Activated naive CD4-positive, alpha-beta T cell treated with Interleukin-2 at 50 U/mL for 16 hours (primary cell): ENCODE measurements at regions not wholly inside any gene's neighbourhood (a gene's known extent, or its start where the extent isn't known, plus 50 kb on each side); places are given as distances from the start of the nearest gene placed in this dataset.

Source experiments
- DNase-seq: peaks from one replicate; pipeline ENCODE4 v3.0.0-alpha.2; 2020

DNA sequence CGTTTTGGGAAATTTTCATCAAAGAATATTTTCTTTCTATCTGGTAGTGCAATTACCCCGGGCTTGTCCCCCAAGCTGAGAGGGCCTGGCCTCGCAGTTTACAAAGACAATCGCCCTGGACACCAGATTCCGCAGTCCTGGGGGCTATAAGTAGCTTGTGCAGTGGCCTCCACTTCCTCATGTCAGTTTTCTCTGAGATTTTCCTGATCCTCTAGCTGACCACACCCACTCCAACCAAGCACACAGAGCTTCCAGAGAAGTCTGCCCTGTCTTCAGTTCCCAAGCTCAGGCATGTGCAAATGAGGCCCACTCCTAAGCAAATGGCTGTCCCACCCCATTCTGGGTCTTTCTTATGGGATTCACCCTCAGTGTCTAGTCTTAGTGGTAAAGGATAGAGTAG is 245.3 kb downstream of the MAFB start:
- DNase-seq: no peak

DNA sequence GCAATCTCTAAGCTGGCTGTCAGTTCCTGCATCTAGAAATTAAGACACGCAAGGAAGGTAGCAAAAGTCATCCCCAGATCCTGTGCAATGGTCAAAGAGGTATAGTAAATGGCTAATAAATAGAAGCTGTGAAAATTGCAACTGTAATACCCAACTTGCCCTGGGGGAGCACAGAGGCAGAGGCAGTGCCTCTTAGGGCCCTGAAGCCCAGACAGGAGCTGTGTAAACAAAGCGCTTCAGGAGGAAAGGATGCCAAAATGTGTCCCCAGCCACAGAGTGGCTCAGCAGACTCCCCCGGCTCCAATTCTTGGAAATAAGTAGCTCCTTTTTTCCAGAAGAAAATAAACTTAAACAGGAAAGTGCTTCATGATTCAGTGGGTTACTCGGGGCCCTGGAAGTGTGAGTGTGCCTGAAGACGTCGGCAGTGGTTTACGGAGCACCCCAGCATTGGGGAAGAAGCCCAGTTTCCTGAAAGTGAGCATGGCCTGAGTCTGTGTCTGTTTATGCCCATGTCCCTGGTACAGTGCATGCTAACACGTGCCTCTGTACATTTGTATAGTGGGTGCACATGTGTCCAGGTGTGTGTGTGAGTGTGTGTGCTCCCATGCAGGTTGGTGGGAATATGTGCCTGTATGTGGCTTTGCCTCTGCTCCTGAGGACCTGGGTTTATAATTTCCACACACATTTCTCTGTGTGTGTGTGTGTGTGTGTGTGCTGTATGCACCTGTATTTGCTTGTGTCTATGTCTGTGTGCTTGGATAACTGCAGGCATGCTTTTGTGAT is 246.7 kb downstream of the MAFB start:
- no peak for DNase-seq

DNA sequence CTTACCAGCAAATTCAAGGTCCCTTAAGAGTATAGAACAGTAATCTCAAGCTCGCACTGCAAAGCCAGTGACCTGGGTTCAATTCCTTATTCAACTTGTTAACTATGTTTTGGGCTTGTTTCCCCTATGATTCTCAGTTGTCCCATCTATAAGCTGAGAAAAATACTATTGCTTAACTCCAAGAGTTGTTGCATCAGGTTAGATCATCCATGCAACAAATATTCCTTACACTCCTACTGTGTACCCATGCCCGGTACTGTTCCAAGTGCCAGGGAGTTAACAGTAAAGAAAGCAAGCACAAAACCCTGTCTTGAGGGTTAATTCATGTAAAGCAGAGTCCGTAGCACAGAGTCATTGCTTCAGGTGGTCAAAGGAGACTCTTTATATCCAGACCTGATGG is 247.3 kb downstream of the MAFB start:
- no peak for DNase-seq

DNA sequence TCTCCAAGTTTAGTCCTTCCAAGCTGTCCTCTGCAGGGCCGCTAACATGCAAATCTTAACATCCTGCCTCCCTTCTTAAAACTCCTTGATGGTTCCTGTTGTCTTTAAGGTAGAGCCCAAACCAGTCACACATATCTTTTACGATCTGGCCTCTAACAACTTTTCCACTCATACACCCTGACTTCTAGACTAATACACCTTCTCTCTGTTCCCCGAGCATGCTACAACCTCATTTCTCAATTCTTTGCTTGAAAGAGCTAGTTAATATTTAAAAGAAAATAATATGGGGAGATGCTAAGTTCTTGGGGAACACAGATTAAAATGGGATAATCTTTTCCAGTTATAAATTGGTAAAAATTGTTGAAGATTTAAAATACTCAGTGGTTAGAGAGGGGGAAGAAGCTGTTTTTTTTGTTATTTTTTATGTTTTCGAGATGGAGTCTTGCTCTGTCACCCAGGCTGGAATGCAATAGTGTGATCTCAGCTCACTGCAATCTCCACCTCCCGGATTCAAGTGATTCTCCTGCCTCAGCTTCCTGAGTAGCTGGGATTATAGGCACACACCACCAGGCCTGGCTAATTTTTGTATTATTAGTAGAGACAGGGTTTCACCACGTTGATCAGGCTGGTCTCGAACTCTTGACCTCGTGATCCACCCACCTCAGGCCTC is 250.7 kb downstream of the MAFB start:
- DNase-seq: no peak

DNA sequence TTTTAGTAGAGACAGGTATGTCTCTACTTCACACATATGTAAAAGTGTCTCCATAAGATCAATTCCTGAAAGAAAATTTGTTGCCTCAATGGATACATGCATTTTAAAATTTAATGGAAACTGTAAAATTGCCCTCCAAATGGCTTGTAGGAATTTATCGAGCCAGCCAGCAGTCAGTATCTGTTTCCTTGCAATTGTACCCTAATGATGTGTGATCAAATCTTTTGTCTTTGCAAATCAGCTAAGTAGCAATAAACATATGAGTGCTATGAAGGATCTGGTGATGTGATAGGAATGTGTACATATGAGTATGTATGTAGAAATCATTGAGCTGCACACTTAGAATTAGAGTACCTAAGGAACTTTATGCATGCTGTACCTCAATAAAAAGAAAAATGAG is 253.0 kb downstream of the MAFB start:
- no peak for DNase-seq

DNA sequence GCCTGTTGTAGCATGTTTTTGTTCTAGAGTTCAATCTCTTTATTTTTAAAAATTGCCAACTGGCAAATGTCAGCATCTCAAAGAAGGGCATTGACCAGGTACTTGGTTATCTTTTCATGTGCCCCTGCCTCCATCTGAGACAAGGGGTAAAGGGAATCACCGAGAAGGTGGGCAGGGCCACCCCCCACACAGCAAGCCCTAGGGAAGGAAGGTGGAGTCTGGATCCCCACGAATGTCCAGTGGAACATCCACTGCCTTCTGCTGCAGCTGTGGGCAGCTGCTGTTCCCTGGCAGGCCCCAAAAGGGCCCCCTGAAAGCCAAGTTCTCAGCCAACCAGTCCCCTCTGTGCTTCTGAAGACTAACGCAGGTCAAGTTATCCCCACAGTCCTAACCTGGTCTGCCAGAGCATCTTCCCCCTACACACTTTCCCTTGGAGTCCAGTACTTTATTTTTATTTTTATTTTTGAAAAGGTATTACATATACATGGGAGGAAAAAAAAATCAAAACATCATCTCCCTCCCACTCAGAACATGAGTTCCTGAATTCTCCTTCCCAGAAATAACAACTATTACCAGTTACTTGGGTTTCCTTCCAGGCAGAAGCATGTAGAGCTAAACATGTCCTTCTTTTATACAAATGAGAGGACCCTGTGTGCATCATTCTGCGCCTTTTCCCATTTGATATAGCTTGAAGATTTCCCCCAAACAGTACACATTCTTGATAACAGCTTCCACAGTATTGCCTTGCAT is 253.7 kb downstream of the MAFB start:
- DNase-seq: no peak

DNA sequence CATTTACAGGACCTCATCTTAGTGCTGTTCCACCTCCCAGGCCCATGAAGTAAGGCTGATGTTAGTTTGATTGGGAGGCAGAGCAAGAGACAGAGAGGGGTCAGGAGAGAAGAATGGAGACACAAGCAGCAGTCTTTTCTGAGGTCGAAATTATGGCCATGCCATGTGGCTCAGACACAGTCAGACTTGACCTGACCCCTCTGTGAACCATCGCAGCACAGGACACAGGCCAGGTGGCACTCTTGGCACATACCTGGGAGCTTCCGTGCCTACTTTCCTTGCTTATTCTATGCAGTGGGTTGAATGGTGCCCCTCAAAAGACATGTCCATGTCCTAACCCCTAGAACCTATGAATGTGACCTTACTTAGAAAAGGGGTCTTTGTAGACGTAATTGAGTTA is 254.9 kb downstream of the MAFB start:
- no peak for DNase-seq

DNA sequence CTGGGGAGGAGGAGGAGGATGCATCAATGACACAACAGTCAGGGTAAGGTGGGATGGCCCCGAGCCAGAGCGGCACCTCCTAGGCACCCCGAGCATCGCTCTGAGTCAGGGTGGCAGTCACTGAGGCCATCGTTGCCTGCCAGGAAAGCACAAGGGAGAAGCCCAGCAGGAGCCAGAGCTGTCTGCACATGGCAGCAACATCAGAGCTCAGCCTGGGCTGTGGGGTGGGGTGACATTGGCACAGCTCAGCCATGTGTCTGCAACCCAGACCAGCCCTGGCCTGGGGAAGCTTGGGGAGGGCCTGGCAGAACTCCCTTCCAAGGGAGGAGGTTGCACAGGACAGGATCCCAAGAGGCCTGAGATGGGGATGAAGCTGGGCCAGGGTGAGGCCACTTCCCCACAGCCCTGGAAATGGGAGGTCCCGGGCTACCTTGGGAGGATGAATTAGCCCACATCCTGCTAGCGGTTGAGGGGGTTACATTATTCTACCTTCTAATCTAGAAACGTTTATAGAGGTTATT is 255.6 kb downstream of the MAFB start:
- no peak for DNase-seq

DNA sequence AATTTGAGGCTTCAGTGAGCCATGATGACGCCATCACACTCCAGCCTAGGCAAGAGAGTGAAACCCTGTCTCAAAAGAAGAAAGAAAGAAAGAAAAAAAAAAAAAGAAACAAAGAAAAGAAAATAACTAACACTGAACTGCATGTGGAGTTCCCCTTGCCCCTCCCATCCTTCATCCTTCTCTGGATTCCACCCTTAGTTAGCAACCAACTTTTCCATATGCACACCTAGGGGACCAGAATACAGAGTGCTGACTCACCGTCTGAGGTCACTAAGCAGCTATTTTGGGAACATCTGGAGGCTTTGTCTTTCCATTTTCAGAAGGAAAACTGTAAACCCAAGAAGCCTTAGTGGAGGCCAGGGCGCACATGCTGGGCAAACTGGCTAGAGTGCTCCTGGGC is 257.4 kb downstream of the MAFB start:
- DNase-seq: no peak

DNA sequence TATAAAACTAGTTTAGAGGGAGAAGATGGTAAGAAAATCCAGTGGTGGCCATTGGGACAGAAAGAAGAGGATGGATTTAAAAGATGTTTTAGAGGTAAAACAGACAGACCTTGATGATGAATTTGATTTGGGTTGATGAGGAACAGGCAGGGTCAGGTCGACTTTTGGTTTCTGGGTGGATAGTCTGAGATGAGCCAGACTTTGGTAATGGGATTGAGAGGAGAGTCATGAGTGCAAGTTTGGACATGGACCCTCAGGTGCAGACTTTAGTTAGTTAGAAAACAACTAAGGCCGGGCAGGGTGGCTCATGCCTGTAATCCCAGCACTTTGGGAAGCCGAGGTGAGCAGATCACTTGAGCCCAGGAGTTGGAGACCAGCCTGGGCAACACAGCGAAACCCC is 257.9 kb downstream of the MAFB start:
- DNase-seq: no peak

DNA sequence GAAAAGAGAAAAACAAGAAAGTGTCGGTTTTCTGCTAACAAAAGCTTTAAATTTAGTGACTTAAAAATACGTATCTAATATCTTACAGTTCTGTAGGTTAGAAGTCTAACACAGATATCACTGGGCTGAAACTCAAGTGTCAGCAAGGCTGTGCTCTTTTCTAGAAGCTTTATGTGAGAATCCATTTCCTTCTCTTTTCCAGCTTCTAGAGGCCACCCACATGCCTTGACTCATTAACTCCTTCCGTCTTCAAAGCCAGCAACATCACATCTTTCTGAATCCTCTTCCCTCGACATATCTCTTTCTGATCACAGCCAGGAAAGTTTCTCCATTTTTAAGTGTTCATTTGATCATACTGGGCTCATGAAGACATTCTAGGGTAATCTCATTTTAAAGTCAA is 262.0 kb downstream of the MAFB start:
- DNase-seq: no peak

DNA sequence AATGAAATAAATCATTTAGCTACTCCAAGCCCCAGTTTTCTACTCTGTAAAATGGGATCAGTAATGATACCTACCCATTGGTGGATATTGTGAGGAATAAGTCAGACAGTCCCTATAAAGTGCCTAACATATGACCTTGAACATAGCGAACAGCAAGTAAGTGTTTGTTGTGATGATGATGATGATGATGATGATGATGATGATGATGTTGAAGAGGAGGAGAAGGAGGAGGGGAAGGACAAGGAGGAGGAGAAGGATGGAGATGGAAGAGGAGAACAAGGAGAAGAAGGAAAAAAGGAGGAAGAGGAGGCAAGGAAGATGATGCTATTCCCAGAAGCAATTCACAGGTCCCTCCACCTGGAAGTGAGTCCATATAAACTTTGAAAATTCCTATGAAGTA is 264.3 kb downstream of the MAFB start:
- no peak for DNase-seq

DNA sequence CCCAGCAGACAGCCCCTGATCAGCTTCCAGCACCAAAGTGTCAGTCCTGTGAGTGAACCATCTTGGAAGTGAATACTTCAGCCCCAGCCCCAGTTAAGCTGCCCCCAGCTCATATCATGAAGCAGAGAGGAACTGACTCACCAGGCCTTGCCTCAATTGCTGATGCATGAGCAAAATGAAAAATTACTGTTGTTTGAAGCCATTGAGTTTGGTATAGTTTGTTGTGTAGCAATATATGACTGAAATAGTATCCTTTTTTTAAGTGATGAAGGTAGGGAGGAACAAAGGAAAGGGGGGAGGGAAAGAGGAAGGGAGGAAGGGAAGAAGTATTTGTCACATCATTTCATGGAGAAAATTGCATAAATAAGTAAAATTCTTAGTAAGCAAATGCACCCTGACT is 266.4 kb downstream of the MAFB start:
- no peak for DNase-seq

DNA sequence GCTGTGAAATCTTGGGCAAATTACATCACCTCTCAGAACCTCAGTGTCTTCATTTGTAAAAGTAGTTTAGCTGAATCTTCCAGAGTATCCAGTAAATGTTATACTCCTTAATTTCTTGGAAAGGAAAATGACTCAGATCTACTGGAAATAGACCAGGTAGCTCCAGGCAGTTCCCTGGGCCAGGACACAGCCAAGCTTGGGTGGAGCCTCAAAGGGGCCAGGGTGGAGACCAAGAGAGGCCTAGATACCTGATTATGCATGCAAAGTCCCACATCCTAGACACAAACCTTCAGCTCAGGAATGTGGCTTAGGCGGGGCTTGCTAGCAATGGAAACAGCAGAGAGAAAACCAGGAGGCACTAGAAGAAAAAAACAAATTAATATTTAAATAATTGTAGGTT is 272.8 kb downstream of the MAFB start:
- no peak for DNase-seq

DNA sequence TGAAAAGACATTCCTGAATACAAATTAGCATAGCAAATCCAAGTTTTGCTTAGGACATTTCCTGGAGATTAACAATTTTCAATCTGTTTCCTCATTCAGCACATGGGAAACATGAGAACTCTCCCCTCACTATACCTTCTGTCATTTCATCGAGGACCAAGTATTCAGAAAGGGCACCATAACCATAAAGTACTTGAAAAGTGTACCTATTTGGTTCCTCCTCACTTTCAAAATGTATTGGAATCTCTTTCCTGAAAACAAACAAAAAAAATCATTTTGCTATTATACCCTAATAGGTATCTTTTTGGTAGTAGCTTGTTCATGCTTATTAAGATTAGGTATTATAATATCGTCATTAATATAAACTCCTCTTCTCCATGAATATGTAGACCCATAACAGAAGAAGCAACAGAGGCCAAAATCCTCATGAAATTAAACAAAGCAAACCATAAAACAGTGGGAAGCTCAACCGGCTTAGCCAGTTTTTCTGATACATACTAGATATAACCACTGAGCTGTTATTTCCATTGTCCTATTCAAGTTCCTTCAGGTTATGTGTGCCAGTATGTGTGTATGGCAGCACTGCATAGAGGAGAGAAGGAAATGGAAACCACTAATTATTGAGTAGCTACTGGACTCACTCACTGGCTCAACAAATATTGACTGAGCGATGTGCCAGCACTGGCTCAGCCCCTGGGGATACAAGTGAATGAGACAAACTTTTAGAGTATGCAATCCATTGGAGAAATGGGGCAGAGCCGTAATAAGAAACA is 274.0 kb downstream of the MAFB start:
- no peak for DNase-seq

DNA sequence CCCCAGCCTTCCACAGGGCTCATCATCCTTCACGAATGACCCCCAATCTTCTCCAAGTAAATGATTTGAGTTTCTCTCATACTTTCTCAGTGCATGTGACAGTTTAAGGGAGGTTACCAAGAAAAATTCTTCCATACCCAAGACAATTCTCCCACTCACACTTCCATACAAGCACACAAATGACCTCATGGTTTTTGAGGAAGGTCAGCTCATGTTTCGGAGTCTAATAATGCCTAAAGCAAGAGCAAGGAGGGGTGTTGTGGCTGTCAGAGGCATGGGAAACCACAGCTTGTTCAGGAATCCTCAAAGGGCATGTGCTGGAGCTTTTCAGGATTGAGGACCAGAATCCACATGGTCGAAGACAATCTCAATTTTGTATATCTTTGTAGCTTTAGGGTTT is 279.0 kb downstream of the MAFB start:
- DNase-seq: no peak

DNA sequence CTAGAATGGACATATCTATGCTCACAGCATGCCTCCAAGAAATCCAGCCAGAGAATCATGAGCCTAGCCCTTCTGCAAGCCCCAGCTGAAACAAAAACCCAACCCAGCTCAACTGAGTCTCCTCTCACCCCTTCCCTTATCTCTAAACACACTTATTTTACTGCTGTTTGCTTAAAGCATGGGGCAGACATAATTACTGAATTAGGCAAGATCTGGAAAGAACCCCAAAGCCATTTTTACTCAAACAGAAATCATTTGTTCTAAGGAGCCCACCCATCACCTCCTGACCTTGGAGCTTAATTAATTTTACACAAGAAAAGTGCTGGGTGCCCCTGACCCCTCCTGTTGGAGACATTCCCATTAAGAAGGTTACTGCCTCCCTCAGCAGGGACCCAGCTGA is 291.6 kb downstream of the MAFB start:
- no peak for DNase-seq

DNA sequence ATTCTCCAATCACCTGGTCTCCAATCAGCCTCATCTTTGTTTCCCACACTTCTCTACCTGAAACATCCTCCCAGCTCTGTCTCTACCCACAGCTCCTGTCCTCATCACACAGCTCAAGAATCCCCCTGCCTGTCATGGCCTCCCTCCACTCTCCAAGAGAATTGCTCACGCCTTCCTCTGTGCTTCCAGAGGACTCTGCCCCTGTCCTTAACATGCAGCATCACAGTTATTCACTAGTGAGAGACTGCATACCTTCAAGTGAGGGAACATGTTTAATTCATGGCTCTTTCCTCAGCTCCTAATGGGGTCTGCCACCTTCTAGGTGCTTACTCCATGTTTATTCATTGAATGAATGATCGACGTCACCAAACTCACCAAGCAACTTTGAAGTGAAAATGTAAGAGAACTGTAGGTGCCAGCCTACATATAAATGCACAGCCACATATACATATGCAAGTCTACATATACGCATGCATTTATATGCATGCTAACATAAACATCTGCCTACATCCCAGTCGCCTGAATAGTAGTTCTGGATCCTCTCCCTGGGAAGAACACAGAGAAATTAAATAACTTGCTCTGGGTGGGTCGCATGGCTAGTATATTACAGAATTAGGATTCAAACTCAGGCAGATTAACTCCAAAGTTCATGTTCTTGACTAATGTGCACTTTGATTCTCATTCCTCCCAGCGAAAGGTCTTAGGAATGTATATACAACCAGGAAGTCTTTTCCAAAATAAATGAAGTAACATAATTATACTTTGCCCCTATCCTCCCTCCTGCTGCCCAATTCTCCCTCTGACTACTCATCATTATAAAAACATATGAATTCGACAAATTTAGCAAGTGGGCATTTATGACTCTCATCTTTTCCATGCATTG is 295.6 kb downstream of the MAFB start:
- no peak for DNase-seq

DNA sequence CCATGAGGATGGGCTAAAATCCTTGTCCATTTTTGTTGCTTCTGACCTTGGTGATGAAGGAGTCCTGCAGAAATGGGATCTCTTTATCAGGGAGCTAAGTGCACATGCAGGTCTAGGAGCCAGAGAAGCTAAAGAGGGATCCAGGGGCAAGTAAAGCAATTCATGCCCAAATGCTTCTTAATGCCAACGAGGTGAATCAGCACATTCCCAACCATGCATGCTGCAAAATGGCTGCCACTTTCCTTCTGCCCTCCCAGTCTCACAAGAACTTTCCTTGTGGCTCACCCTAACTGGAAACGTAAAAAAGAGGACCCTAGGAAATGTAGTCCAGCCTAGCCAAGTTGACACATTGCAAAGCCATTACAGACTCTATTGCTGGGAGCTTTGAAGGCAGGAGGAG is 298.4 kb downstream of the MAFB start:
- DNase-seq: no peak

DNA sequence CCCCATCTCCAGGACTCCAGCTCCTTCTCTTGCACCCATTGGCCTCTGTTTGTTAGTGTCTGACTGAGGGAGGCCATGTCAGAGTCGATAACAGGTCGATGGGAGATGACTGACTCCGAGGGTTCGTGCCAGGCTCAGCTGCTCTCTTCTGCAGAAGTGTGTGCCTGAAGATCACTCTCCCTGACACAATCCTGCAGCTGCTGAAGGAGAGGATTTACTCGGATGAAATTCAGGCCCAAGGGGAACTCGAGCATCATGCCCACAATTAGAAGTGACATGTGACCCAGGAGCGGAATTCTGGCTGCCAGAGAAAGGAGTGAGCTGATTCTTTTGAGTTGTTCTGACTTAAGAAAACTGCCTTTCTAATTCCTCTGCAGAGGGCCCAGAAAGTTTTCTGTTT is 318.2 kb downstream of the MAFB start:
- DNase-seq: no peak

DNA sequence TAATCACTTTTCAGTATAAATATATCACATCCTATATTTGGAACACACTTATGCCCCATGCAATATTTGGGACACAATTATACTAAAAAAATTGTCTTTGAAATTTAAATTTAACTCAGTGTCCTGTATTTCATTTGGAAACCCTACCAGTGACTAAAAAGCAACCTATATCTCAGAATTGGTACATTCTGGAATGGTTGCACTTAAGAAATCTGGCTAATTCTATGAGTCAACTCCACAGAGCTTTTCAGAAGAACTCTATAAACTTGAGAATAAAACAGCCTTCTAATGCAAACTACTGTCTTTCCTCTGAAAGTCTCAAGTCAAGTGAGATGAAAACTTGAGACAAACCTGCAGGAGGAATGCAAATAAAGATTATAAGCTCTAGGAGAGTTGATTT is 320.2 kb downstream of the MAFB start:
- no peak for DNase-seq

DNA sequence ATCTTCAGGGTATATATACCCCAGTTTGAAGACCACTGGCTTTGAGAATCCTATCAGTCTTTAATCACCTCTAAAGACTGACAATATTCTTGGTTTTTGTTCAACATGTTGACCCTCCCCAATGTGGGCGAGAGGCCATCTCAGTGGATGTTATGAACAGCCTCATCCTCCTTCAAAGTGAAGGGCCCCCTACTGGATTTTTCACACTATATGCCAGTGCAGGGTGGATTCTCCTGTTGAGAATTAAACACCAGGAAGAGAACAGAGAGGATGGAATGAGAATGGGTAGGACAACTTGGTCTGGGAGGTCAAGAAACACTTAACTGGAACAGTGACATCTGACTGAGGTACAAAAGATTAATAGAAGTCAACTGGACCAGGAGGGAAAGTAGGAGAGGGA is 327.1 kb downstream of the MAFB start:
- no peak for DNase-seq
